GM18519 (cell line): ENCODE measurements at regions not wholly inside any gene's neighbourhood (a gene's known extent, or its start where the extent isn't known, plus 50 kb on each side); places are given as distances from the start of the nearest gene placed in this dataset.
"Not testable (repeated sequence)": the region's sequence is repeated elsewhere in the genome, so short reads cannot be mapped to it uniquely, and the experiment has no call there.

Source experiments
- ATAC-seq: cut with Tn5 transposase; IDR thresholded peaks from one replicate; pipeline ENCODE4 v1.9.1; 2021; ENCODE audit warnings: mild to moderate bottlenecking, moderate library complexity; ENCODE audit not compliant: unreplicated experiment, low FRiP score

GRCh38 chr19:28374971-28375370 is 838.0 kb downstream of the UQCRFS1 start:
- ATAC-seq, result no peak

GRCh38 chr19:28372576-28373247 is 840.2 kb downstream of the UQCRFS1 start:
- ATAC-seq, result no peak

DNA sequence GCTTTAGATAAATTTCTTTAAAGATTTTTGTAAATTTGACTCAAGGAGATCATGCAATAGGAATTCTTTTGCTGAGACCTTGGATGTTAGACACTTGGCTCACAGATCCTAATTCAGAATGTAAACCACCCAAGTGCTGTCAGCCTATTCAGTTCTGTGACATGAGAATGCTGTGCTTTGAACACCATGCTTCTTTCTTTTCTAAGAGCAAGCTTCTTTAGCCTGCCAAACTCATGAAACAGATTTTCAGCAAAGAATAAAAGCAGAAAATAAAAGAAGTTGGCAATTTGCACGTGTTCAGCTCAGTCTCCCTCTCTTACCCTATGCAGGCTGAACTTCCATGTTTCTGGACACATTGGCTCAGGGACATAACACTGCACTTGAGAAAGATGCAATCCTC is 845.8 kb downstream of the UQCRFS1 start:
- ATAC-seq, result no peak

- ATAC-seq, result no peak
These were observed 849.7 kb downstream of the UQCRFS1 start for GRCh38 chr19:28363254-28363653.

DNA sequence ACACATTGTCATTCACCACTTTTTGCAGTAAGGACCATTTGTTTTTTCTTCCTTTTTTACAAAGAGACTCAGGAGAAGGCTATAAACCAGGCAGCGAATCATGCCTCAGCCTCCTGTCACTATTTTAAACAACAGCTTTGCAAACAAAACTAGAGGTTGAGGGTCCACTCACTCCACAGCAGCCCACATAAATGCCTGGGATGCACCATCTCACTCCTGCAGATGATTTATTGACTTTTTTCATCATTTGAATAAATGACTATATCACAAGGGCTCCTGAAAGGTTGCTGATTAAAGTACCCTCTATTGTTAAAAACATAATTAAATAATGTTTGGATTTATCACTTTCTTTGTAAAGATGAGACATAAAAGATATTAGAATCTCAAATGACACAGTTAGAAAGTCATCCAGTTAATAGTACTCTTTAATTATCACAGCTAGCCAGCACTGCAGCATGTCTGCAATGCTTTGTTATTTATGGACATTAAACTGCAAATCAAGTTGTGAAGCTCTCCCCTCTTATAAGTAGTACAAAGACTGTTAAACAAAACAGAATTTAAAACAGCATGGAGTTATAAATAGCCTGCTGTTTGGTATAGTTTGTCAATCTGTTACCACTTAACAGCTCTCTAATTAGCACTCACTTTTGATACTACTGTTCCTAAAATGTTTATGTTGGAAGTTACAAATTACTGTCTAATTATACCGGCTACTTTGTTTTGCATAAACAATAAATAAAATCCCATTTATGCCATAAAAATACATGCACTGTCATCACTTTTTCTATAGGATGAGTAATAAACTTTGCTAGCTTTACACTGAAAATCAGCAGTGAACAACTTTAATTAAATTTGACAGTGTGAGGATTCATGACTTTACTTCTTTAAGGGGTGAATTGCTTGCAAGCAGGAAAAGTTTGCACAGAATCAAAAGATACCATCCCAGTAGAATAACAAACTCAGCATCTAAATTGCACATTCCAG is 853.2 kb downstream of the UQCRFS1 start:
- no peak for ATAC-seq

GRCh38 chr19:28358633-28359032 is 854.3 kb downstream of the UQCRFS1 start:
- ATAC-seq, result no peak

DNA sequence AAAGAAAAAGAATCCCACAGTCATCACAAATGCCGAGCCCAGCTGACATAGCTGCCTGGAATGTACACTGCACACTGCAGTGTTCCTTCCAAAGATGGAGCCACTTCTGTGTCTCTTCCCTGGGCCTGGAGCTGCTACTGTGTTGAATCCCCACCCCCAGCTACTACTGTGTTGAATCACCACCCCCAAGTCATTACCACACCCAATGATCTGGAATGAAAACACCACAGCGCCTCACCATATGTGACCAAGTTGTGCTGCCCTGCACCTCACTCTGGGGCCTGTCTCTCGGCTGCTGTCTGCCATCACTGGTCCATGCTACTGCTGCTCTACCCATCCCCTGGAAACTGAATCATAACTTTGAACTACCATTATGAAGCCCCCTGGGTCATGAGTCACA is 861.2 kb downstream of the UQCRFS1 start:
- ATAC-seq, result no peak

DNA sequence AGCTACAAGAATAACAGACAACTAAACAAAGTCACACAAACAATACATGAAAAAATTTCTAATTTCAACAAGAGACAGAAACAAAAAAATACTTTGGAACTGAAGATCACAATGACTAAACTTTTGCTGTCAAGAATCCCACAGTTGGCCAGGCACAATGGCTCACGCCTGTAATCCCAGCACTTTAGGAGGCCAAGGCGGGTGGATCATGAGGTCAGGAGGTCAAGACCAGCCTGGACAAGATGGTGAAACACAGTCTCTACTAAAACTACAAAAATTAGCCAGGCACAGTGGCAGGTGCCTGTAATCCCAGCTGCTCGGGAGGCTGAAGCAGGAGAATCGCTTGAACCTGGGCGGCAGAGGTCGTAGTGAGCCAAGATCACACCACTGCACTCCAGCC is 861.6 kb downstream of the UQCRFS1 start:
- ATAC-seq, result not testable (repeated sequence)

- ATAC-seq, result no peak
These were observed 862.3 kb downstream of the UQCRFS1 start for GRCh38 chr19:28350673-28351072.

DNA sequence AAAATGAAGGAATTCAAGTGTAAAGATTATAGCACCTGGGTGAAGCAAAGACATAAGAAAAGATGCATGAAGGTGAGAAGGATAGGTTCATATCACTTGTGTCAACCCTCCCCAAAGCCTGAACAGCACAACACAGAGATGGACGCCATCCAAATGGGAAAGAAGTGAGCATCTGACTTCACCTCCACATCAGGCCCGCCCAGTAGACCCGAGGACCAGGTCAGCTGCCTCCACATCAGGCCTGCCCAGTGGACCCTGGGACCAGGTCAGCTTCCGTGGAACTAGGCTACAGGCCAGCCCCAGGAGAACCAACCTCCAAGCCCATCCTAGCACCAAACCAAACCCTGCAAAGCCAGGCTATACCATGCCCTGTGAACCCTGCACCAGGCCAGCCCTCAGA is 862.9 kb downstream of the UQCRFS1 start:
- ATAC-seq, result no peak

GRCh38 chr19:28349604-28350003 is 863.3 kb downstream of the UQCRFS1 start:
- ATAC-seq, result no peak

- no peak for ATAC-seq
These were observed 867.1 kb downstream of the UQCRFS1 start for GRCh38 chr19:28345811-28346210.

GRCh38 chr19:28341810-28342350 is 871.1 kb downstream of the UQCRFS1 start:
- ATAC-seq, result no peak

GRCh38 chr19:28334419-28334818 is 878.5 kb downstream of the UQCRFS1 start:
- no peak for ATAC-seq

- no peak for ATAC-seq
These were observed 879.0 kb downstream of the UQCRFS1 start for GRCh38 chr19:28333909-28334308.

- no peak for ATAC-seq
These were observed 880.1 kb downstream of the UQCRFS1 start for GRCh38 chr19:28332886-28333285.

- ATAC-seq, result no peak
These were observed 880.6 kb downstream of the UQCRFS1 start for GRCh38 chr19:28332351-28332750.

DNA sequence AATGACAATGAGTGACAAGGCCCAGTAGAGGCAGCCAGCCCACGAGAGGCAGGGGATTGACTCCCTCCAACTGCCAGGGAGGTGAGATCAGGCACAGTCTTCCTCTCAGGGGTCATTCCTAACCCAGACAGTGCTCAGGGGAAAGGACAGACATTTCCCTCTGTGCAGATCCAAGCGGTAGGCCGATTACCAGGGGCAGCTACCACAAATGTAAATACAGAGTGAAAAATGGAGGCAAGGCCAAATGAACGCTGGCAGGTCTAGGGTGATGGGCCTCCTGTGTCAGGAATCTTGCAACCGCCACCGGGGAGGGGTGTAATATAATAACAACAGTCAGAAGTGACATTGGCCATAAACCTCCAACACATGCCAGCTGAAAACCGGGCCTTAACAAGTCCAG is 881.4 kb downstream of the UQCRFS1 start:
- ATAC-seq, result no peak

GRCh38 chr19:28330831-28331230 is 882.1 kb downstream of the UQCRFS1 start:
- ATAC-seq, result no peak

DNA sequence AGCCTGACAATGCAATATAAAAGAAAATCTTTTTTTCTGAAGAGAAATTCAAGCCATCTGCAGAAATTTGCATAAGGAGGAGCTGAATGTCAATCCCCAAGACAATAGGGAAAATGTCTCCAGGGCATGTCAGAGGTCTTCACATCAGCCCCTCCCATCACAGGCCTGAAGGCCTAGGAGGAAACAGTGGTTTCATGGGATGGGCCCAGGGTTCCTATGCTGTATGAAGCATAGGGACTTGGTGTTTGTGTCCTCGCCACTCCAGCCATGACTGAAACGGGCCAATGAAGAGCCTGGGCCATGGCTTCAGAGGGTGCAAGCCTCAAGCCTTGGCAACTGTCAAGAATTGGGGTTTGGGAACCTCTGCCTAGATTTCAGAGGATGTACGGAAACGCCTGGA is 883.5 kb downstream of the UQCRFS1 start:
- no peak for ATAC-seq

DNA sequence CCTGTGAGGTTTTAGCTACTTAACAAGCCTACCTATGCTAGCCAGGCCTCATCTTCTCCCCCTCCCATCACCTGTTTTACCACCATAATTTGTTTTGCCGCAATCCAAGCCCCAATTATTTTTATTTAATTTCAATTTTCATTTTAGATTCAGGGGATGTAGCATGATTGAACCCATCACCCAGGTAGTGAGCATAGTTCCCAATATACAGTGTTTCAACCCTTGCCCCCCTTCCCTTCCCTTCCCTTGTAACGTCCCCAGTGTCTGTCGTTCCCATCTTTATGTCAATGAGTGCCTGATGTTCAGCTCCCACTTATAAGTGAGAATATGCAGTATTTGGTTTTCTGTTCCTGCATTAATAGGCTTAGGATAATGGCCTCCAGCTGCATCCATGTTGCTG is 885.0 kb downstream of the UQCRFS1 start:
- ATAC-seq, result no peak
